HL-60 (cell line): ENCODE measurements at regions not wholly inside any gene's neighbourhood (a gene's known extent, or its start where the extent isn't known, plus 50 kb on each side); places are given as distances from the start of the nearest gene placed in this dataset.

Experiments
- GABPA ChIP-seq: IDR thresholded peaks from 2 replicates; pipeline ENCODE4 v1.6.1; 2012; ENCODE audit warnings: low read depth
- POLR2AphosphoS5 ChIP-seq: IDR thresholded peaks from 2 replicates; pipeline ENCODE4 v1.6.1; 2012; ENCODE audit warnings: low read depth
- TF ChIP-seq, protein P1 (sequence below): IDR thresholded peaks from one replicate; pipeline ENCODE4 v1.5.1; 2011; ENCODE audit warnings: low read length, control low read depth, inconsistent platforms; ENCODE audit not compliant: insufficient read depth
- TF ChIP-seq, protein P2 (sequence below): IDR thresholded peaks from 2 replicates; pipeline ENCODE4 v1.6.1; 2012; ENCODE audit warnings: low read depth; ENCODE audit not compliant: insufficient replicate concordance

DNA sequence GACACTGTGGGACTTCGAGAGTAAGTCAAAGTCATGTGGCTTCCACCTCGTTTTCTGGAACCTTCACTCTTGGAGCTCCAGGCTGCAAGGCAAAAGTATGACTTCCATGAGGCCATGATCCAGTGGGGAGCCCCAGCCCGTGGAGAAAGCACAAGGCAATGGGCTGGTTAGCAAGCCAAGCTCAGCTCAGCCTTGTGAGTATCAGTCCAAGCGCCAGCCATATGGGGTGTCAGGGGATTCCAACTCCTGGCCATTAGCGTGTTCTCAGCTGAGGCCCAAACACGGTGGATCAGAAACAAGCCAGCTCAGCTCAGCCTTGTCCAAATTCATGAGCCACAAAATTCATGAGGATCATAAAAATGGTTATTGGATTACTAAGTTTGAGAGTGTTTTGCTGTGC, 261.0 kb downstream of the RHOU start:
- TF ChIP-seq, protein P1, sequence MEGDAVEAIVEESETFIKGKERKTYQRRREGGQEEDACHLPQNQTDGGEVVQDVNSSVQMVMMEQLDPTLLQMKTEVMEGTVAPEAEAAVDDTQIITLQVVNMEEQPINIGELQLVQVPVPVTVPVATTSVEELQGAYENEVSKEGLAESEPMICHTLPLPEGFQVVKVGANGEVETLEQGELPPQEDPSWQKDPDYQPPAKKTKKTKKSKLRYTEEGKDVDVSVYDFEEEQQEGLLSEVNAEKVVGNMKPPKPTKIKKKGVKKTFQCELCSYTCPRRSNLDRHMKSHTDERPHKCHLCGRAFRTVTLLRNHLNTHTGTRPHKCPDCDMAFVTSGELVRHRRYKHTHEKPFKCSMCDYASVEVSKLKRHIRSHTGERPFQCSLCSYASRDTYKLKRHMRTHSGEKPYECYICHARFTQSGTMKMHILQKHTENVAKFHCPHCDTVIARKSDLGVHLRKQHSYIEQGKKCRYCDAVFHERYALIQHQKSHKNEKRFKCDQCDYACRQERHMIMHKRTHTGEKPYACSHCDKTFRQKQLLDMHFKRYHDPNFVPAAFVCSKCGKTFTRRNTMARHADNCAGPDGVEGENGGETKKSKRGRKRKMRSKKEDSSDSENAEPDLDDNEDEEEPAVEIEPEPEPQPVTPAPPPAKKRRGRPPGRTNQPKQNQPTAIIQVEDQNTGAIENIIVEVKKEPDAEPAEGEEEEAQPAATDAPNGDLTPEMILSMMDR = no peak
- TF ChIP-seq, protein P2, sequence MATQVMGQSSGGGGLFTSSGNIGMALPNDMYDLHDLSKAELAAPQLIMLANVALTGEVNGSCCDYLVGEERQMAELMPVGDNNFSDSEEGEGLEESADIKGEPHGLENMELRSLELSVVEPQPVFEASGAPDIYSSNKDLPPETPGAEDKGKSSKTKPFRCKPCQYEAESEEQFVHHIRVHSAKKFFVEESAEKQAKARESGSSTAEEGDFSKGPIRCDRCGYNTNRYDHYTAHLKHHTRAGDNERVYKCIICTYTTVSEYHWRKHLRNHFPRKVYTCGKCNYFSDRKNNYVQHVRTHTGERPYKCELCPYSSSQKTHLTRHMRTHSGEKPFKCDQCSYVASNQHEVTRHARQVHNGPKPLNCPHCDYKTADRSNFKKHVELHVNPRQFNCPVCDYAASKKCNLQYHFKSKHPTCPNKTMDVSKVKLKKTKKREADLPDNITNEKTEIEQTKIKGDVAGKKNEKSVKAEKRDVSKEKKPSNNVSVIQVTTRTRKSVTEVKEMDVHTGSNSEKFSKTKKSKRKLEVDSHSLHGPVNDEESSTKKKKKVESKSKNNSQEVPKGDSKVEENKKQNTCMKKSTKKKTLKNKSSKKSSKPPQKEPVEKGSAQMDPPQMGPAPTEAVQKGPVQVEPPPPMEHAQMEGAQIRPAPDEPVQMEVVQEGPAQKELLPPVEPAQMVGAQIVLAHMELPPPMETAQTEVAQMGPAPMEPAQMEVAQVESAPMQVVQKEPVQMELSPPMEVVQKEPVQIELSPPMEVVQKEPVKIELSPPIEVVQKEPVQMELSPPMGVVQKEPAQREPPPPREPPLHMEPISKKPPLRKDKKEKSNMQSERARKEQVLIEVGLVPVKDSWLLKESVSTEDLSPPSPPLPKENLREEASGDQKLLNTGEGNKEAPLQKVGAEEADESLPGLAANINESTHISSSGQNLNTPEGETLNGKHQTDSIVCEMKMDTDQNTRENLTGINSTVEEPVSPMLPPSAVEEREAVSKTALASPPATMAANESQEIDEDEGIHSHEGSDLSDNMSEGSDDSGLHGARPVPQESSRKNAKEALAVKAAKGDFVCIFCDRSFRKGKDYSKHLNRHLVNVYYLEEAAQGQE = no peak
- no peak for TF ChIP-seq POLR2AphosphoS5
- no peak for TF ChIP-seq GABPA
